Caki2 (cell line): ENCODE measurements at regions not wholly inside any gene's neighbourhood (a gene's known extent, or its start where the extent isn't known, plus 50 kb on each side); places are given as distances from the start of the nearest gene placed in this dataset.

Experiments
- DNase-seq: peaks from one replicate; pipeline ENCODE4 v3.0.0-alpha.2; 2015; ENCODE audit warnings: low read depth
- in situ Hi-C: cut with HindIII; loops from 2 replicates; pipeline ENCODE4 v1.10.0; 2016; ENCODE audit warnings: low sequenced_read_pairs, low pct_unique_long_range_greater_than_20kb, mixed read lengths

DNA sequence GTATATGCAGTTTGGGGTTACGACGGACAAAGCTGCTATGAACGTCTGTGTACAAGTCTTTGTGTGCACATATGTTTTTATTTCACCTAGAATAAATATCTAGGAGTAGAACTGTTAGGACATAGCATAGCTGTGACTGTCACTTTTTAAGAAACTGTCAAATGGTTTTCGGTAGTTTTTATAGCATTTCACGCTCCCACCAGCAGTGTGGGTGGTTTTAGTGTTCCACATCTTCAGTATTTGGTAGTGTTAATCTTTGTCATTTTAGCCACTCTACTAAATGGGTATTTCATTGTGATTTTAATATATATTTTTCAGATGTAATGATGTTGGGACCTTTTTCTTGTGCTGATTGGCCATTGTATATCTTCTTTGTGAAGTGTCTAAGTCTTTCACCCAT is 109.1 kb upstream of the BCAT1 start:
- in situ Hi-C loops: no loop called here

DNA sequence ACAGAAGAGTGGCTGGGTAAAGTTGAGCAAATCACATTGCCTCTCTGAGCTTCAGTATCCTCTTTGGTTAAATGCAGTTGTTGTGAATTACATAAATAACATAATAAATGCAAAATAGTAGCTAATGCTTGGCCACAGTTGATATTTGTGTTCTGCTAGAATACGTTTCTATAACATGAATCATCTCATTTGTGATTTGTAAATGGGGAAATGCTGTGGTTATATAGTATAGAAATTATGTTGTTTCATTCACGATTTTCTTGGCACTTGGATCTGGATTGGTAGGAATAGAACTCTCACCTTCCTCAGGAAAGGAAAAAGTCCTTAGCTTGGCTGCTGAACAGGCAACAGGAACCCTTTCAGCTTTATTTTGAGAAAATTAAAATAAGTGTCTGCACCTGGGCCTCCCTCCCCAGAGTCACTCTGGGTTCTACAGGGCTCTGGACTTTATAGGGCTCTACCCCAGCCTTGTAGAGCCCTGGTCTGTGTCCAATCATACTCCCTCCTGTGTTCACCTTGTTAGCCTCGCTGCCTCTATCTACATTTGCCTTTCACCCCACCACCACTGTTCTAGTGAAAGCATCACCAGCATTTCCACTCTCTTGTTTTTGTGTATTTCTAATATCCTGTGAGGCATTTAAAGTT is 107.7 kb upstream of the BCAT1 start:
- in situ Hi-C loops: no loop called here
- no peak for DNase-seq

More for the DNA sequence above, 109.1 kb upstream of the BCAT1 start:
- no peak for DNase-seq

DNA sequence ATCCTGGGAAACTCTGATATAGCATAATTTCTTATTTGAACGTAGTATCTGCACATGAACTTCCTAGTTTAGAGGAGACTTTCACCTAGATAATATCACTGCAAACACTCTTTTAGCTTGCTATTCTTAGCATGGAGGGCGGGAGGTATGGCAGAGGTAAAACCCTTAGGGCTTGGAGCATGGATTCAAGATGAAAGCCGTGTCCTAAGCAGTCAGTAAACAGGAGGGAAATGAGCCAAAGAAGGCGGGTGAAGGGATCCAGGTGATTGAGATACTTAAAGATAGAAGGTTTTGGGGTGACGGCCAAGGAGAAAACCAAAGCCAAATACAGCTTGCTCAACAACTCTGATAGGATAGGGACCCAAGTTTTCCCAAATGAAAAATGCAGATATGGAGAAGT is 107.1 kb upstream of the BCAT1 start:
- no peak for DNase-seq
- in situ Hi-C loops: no loop called here

- in situ Hi-C loops: no loop called here
- DNase-seq: no peak
Measured at GRCh38 chr12:25054783-25055144, 105.9 kb upstream of the BCAT1 start.

DNA sequence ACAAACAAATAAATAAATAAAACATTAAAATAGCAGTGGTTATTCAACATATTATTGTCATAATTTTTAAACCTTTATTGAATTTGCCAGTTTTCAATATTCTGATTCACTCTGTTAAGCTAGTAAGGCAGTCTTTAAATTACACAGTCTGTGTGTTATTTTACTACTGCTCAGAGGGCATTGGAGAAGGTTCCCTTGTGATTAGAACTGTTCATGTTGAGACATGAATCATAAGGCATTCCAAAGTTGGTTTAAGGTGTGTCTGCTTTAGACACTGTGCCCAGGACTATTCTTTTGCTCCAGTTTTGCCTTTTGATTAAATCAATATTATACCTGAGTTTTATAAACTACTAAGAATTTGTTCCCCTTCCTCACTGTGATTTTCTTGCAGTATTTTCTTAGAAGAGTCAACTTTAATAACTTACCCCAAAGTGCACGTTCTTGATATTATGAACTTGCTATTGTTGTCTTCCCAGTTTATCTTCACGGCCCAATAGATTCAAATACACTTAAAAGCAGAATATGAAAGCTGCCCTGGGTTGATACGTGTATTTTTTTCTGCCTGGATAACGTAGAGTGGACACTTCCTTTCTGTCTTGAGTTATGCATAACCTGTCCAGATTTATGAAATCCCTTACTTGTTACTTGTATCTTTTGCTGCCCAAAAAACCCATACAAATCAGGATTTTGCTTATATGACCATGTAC is 105.3 kb upstream of the BCAT1 start:
- in situ Hi-C loops: no loop called here

DNA sequence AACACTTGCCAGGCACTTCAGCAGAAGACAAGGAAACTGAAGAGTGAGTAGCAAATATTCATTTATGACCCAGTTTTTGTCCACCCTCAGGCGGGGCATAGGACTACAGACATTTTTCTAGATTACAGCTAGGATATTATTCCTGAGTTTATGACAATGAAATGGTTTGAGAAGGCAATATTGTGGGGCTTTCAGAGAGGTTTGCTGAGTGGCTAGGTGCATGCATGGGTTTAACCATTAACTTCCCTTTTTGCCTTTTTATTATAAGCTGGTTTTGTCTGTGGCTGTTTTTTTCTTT is 104.0 kb upstream of the BCAT1 start:
- in situ Hi-C loops: no loop called here
- no peak for DNase-seq

More for the DNA sequence above, 105.3 kb upstream of the BCAT1 start:
- no peak for DNase-seq

DNA sequence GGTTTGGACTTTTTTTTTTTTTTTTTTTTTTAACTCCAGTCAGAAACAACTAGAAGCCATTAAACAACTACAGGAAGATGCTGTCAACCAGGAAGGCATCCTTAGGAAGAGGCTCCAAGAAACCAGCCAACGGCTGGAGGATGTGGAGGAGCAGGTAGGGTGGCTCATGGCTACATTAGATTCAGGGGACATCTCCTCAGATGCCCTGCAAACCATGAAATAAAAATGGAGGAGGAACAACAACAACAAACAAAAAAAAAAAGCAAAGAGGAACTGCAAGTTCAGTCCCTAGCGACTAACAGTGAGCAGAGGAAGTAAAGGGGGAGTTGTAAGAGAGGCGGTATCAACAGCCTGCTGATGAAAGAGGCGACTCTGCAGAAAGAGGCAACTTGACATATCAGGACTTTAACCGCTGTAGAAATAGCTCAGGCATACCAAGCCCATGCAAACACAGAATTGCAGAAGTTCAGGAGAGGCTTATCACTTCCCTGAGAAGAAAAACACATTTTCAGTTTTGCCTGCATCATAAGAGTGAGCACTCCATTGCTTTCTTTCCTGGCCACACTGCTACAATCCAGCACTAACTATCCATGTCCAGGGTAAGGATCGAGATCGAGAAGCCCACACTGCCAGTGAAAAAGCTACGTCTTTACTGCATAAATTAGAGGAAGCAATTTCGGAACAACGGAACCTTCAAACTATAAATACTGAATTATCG is 103.5 kb upstream of the BCAT1 start:
- no peak for DNase-seq
- in situ Hi-C loops: no loop called here

GRCh38 chr12:25051656-25052195 is 102.8 kb upstream of the BCAT1 start:
- in situ Hi-C loops: no loop called here
- DNase-seq: no peak

DNA sequence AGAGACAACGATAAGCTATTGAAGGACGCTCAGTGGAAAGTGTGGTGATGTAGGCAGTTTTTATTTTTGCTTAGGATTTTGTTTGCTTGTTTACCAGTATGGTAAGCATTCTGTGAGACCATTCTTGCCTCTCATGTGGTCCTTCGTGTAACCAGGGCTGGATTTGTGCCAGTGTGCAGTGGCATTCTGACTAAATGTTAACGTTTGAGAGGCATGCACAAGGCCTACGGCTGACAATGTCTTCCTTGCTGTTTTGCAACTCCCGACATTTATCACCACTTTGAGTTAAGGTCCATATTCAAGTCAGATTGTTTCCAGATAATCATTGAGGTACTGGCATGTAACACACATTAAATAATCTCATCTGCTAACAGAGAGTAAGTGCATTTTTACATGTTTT is 102.3 kb upstream of the BCAT1 start:
- in situ Hi-C loops: no loop called here
- no peak for DNase-seq

- in situ Hi-C loops: no loop called here
- no peak for DNase-seq
Measured at GRCh38 chr12:25045869-25046268, 97.0 kb upstream of the BCAT1 start.

GRCh38 chr12:25041006-25041741 is 92.3 kb upstream of the BCAT1 start:
- DNase-seq: no peak
- in situ Hi-C loops: no loop called here

- DNase-seq: no peak
- in situ Hi-C loops: no loop called here
Measured at GRCh38 chr12:25040593-25040992, 91.7 kb upstream of the BCAT1 start.

GRCh38 chr12:25034676-25035075 is 85.8 kb upstream of the BCAT1 start:
- no peak for DNase-seq
- in situ Hi-C loops: no loop called here

DNA sequence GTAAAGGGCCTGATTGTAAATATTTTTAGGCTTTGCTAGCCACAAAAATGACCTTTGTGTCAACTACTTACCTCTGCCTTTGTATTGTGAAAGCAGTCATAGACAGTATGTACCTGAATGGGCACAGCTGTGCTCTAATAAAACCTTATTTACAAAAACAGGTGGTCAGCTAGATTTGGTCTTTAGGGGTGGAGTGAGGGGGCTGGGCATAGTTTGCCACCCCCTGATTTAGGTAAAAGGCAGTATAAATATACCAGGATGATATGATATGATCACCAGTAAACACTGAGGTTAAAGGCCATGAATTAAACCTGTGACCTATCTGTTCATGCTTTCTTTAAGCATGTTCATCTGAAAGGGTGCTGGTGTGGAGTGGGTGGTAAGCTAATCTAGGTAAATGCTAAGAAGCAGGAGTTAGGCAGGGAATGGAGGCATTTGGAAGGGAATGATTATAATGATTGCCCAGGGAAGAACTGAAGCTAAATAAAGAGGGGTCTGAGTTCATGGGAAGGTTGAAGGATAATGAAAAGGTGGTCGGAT is 77.1 kb upstream of the BCAT1 start:
- in situ Hi-C loops: no loop called here
- DNase-seq: no peak

DNA sequence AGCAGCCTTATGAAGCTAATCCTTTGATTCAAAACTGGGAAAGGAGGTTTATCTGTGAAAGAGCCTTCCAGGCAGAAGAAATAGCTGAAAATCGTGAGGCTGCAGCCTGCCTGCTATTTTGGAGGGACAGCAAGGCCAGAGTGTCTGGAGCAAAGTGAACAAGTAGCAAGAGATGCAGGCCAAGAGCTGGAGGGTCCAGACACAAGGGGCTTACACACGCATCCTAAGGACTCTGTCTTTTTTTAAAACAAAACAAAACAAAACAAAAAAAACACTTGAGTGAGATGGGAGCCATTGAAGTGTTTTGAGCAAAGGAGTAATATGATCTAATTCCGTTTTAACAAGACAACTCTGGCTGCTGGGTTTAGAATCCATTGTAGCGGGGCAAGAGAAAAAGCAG is 76.4 kb upstream of the BCAT1 start:
- in situ Hi-C loops: no loop called here
- no peak for DNase-seq

DNA sequence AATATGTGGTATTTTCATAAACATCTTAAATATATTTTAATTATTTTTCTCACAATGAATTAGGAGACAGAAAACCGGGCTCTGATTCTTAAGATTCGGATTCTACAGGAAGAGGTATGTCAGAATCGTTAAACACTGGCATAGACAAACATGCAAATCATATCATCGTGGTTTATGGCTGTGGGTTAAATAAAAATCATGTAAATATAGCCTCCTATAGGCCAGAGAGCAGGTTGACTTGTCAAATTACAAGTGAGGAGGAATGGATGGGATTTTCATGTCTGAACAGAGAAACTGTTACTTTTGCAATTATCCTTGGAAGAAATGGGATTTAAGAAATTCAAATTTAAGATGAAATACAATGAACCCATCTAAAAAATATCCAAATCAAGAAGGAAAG is 74.9 kb upstream of the BCAT1 start:
- DNase-seq: no peak
- in situ Hi-C loops: no loop called here

DNA sequence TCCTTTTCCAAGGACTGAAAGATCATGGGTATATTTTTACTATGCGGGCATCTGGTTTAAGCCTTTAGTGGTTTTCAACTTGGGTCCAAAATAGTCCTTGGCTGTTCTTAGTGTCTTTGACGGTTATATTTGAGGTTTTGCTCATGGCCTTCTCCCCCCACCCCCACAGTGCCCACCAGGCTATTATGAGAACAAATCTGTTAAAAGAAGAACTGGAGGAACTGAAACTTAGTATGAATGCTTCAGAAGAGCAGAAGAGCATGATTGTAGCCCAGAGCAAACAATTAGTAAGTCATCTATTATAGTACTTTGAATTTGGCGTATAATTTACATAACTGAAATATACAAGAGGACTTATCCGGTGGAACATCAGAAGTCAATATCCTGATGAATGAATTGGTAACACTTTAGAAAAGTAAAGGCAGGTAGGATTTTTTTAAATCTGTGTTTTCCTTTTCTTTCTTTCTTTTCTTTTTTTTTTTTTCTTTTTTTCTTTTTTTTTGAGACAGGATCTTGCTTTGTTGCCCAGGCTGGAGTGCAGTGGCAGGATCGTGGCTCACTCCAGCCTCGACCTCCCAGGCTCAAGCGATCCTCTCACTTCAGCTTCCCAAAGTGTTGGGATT is 71.8 kb upstream of the BCAT1 start:
- in situ Hi-C loops: no loop called here
- DNase-seq: no peak

DNA sequence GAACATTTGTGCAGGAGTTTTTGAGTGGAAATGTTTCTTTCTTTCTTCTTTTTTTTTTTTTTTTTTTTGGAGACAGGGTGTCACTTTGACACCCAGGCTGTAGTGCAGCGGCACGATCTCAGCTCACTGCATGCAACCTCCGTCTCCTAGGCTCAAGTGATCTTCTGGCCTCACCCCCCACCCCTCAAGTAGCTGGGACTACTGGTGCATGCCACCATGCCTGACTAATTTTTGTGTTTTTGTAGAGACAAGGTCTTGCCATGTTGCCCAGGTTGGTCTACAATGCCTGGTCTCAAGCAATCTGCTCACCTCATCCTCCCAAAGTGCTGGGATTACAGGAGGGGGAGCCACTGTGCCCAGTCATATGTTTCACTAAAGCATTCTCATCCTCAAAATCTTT is 69.2 kb upstream of the BCAT1 start:
- in situ Hi-C loops: no loop called here
- no peak for DNase-seq
